Right cardiac atrium (tissue), 5 donors: ENCODE measurements at regions not wholly inside any gene's neighbourhood (a gene's known extent, or its start where the extent isn't known, plus 50 kb on each side); places are given as distances from the start of the nearest gene placed in this dataset.

Experiments used
- ATAC-seq, 2 donors: fragments of 200-7000 bp; cut with Tn5 transposase; one replicate each; pipeline versions ENCODE4 v1.8.0 to v1.9.1; 2020; ENCODE audit warnings: moderate library complexity in 2 of 2, mild to moderate bottlenecking in 1 of 2
- DNase-seq, 3 donors: peaks; one replicate each; pipeline ENCODE4 v3.0.0-alpha.2; 2020
- H3K27ac ChIP-seq: one replicate; pipeline ENCODE4 v1.5.1; 2013; ENCODE audit warnings: mild to moderate bottlenecking, low read length, control low read depth, moderate library complexity
- H3K27me3 ChIP-seq: one replicate; pipeline ENCODE4 v1.6.1; 2013; ENCODE audit not compliant: control insufficient read depth, insufficient read depth
- H3K4me1 ChIP-seq: one replicate; pipeline ENCODE4 v1.6.1; 2013; ENCODE audit warnings: low read length; ENCODE audit not compliant: control insufficient read depth, insufficient read depth
- H3K4me3 ChIP-seq: one replicate; pipeline ENCODE4 v1.5.1; 2013; ENCODE audit warnings: low read length, control low read depth
- H3K9me3 ChIP-seq: one replicate; pipeline ENCODE4 v1.6.1; 2013; ENCODE audit warnings: low read length; ENCODE audit not compliant: control insufficient read depth
- WGBS: extraction: QIAGEN DNeasy Blood & Tissue Kit; methylation state at CpG from one replicate; pipeline ENCODE4 v1.1.7; 2013; 5-methylcytosine and 5-hydroxymethylcytosine counted together
- intact Hi-C, 4 donors: fragments of 100-400 bp; cut with DNase I; formaldehyde crosslinking; loops; one replicate each; pipeline versions ENCODE4 v1.11.0 to v1.14.0; 2022 to 2023
- donor health status: healthy with polysubstance abuse.
- donor health status: DM: no; HTN: yes; CAD: no.
- donor health status: DM: no; HTN: no; CAD: no.
- donor health status: DM: no; HTN: yes; CAD: no; lungs with severe emphysema.
- donor health status: DM: yes; HTN: yes; CAD: no.

- intact Hi-C loops = no loop called here
- Histone ChIP-seq H3K27ac (no peak overlapping the region), H3K27me3 (no peaks in the 10 kb centered on the region), H3K9me3 (no peaks in the 10 kb centered on the region), H3K4me1 (no peaks in the 10 kb centered on the region), H3K4me3 (no peak overlapping the region)
- 78% methylated on average over 6 of the region's 6 CpGs for WGBS
- ATAC-seq = no peak
- DNase-seq = no peak
Observed at GRCh38 chr5:174177976-174178605, 132.6 kb downstream of the NSG2 start.

- DNase-seq = no peak
- no peaks in the 10 kb centered on the region for H3K4me1 ChIP-seq
- no peaks in the 10 kb centered on the region for H3K27me3 ChIP-seq
- H3K4me3 ChIP-seq = no peak overlapping the region
- H3K9me3 ChIP-seq = no peaks in the 10 kb centered on the region
- WGBS = 71% methylated on average over 7 of the region's 7 CpGs
- no peak for ATAC-seq
- no peak overlapping the region for H3K27ac ChIP-seq
- intact Hi-C loops = no loop called here
Observed at GRCh38 chr5:174180639-174181038, 135.1 kb downstream of the NSG2 start.

GRCh38 chr5:174182111-174182510, 136.6 kb downstream of the NSG2 start:
- intact Hi-C loops = no loop called here
- H3K27ac ChIP-seq = no peak overlapping the region
- H3K9me3 ChIP-seq = no peaks in the 10 kb centered on the region
- H3K4me3 ChIP-seq = no peak overlapping the region
- ATAC-seq = no peak
- H3K27me3 ChIP-seq = no peaks in the 10 kb centered on the region
- 84% methylated on average over 5 of the region's 5 CpGs for WGBS
- no peaks in the 10 kb centered on the region for H3K4me1 ChIP-seq
- no peak for DNase-seq

- WGBS = 84% methylated on average over 9 of the region's 9 CpGs
- H3K27ac ChIP-seq = no peak overlapping the region
- no peak for DNase-seq
- H3K4me1 ChIP-seq = no peaks in the 10 kb centered on the region
- intact Hi-C loops = no loop called here
- H3K9me3 ChIP-seq = no peaks in the 10 kb centered on the region
- no peak for ATAC-seq
- H3K4me3 ChIP-seq = no peak overlapping the region
- H3K27me3 ChIP-seq = no peaks in the 10 kb centered on the region
Observed at GRCh38 chr5:174183701-174184100, 138.2 kb downstream of the NSG2 start.

- DNase-seq (no peak), ATAC-seq (no peak)
- Histone ChIP-seq H3K27ac (no peak overlapping the region), H3K27me3 (no peaks in the 10 kb centered on the region), H3K4me1 (no peaks in the 10 kb centered on the region), H3K4me3 (no peak overlapping the region), H3K9me3 (no peaks in the 10 kb centered on the region)
- 83% methylated on average over 3 of the region's 3 CpGs for WGBS
- intact Hi-C loops = no loop called here
Observed at GRCh38 chr5:174185506-174185905, 140.0 kb downstream of the NSG2 start.

GRCh38 chr5:174186096-174186695, 140.7 kb downstream of the NSG2 start:
- Histone ChIP-seq H3K27me3 (no peaks in the 10 kb centered on the region), H3K9me3 (no peaks in the 10 kb centered on the region), H3K4me3 (no peak overlapping the region), H3K27ac (no peak overlapping the region), H3K4me1 (no peaks in the 10 kb centered on the region)
- DNase-seq = no peak
- no peak for ATAC-seq
- intact Hi-C loops = no loop called here
- 81% methylated on average over 10 of the region's 10 CpGs for WGBS

- H3K27me3 ChIP-seq = no peaks in the 10 kb centered on the region
Observed at GRCh38 chr5:174187001-174187400, 141.5 kb downstream of the NSG2 start.

GRCh38 chr5:174187481-174187880, 142.0 kb downstream of the NSG2 start:
- no peaks in the 10 kb centered on the region for H3K4me1 ChIP-seq
- no peak overlapping the region for H3K27ac ChIP-seq
- ATAC-seq = no peak
- no peaks in the 10 kb centered on the region for H3K27me3 ChIP-seq
- 76% methylated on average over 6 of the region's 6 CpGs for WGBS
- no peak for DNase-seq
- intact Hi-C loops = no loop called here
- H3K9me3 ChIP-seq = no peaks in the 10 kb centered on the region
- H3K4me3 ChIP-seq = no peak overlapping the region

More at GRCh38 chr5:174187001-174187400, 141.5 kb downstream of the NSG2 start:
- no peaks in the 10 kb centered on the region for H3K9me3 ChIP-seq
- ATAC-seq (no peak), DNase-seq (no peak)
- no peak overlapping the region for H3K27ac ChIP-seq
- no peaks in the 10 kb centered on the region for H3K4me1 ChIP-seq
- intact Hi-C loops = no loop called here
- WGBS = 85% methylated on average over 7 of the region's 7 CpGs
- no peak overlapping the region for H3K4me3 ChIP-seq

- DNase-seq (peak in 1 of 3 donors; percentile 38), ATAC-seq (peak in 1 of 2 donors; percentile 36)
- Histone ChIP-seq H3K27me3 (no peaks in the 10 kb centered on the region), H3K27ac (no peak overlapping the region), H3K4me3 (no peak overlapping the region), H3K9me3 (no peaks in the 10 kb centered on the region), H3K4me1 (no peaks in the 10 kb centered on the region)
- intact Hi-C loops = no loop called here
- WGBS = 80% methylated on average over 1 of the region's 1 CpG
Observed at GRCh38 chr5:174188295-174188694, 142.8 kb downstream of the NSG2 start.

GRCh38 chr5:174189654-174190541, 144.4 kb downstream of the NSG2 start:
- no peaks in the 10 kb centered on the region for H3K27me3 ChIP-seq
- H3K4me1 ChIP-seq = no peaks in the 10 kb centered on the region
- no peak overlapping the region for H3K27ac ChIP-seq
- 46% methylated on average over 19 of the region's 19 CpGs for WGBS
- intact Hi-C loops = no loop called here
- DNase-seq (no peak), ATAC-seq (no peak)
- H3K4me3 ChIP-seq = no peak overlapping the region
- no peaks in the 10 kb centered on the region for H3K9me3 ChIP-seq

- H3K4me3 ChIP-seq = no peak overlapping the region
- no peak overlapping the region for H3K27ac ChIP-seq
- DNase-seq = no peak
- no peaks in the 10 kb centered on the region for H3K27me3 ChIP-seq
- intact Hi-C loops = no loop called here
- WGBS = 83% methylated on average over 4 of the region's 4 CpGs
- no peak for ATAC-seq
- H3K4me1 ChIP-seq = no peaks in the 10 kb centered on the region
- H3K9me3 ChIP-seq = no peaks in the 10 kb centered on the region
Observed at GRCh38 chr5:174191076-174191475, 145.6 kb downstream of the NSG2 start.
